B cell (primary cell): ENCODE measurements at regions not wholly inside any gene's neighbourhood (a gene's known extent, or its start where the extent isn't known, plus 50 kb on each side); places are given as distances from the start of the nearest gene placed in this dataset.

Experiments
- EZH2 ChIP-seq: IDR thresholded peaks from 2 replicates; pipeline ENCODE4 v1.6.1; 2012; ENCODE audit warnings: borderline replicate concordance, low read depth, mild to moderate bottlenecking, moderate library complexity, low read length; ENCODE audit not compliant: insufficient read depth, poor library complexity, severe bottlenecking
- TF ChIP-seq, protein P1 (sequence below): fragments of 200-600 bp; IDR thresholded peaks from one replicate; pipeline ENCODE4 v1.8.0; 2022; ENCODE audit warnings: antibody characterized with exemption, mild to moderate bottlenecking

DNA sequence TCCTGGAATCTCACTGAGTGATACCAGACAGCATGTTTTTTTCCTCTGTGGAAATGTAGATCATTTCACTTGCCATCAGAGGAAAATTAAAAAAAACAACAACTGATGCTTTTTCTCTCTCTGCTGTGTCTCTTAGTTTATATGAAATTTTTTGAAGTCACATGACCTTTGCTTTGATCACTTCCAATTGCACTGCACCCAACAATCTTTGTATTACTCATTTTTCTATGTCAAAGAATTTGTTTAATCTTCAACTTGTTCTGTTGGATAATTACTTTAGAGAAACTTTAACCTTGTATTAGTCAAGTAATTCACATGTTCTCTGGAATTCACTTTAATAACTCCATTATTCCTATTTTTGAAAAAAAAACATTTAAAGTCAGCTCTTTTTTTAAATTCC, 1452.7 kb upstream of the CDH8 start:
- TF ChIP-seq, protein P1, sequence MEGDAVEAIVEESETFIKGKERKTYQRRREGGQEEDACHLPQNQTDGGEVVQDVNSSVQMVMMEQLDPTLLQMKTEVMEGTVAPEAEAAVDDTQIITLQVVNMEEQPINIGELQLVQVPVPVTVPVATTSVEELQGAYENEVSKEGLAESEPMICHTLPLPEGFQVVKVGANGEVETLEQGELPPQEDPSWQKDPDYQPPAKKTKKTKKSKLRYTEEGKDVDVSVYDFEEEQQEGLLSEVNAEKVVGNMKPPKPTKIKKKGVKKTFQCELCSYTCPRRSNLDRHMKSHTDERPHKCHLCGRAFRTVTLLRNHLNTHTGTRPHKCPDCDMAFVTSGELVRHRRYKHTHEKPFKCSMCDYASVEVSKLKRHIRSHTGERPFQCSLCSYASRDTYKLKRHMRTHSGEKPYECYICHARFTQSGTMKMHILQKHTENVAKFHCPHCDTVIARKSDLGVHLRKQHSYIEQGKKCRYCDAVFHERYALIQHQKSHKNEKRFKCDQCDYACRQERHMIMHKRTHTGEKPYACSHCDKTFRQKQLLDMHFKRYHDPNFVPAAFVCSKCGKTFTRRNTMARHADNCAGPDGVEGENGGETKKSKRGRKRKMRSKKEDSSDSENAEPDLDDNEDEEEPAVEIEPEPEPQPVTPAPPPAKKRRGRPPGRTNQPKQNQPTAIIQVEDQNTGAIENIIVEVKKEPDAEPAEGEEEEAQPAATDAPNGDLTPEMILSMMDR = no peak
- TF ChIP-seq EZH2 = no peak
